RWPE1 (cell line): ENCODE measurements at regions not wholly inside any gene's neighbourhood (a gene's known extent, or its start where the extent isn't known, plus 50 kb on each side); places are given as distances from the start of the nearest gene placed in this dataset.

Source experiments
- CTCF ChIA-PET: fragments of 350-600 bp; sonication (Branson Sonifier 250); formaldehyde crosslinking; extraction: SDS; loops from one replicate; lab custom pipeline; 2021; lab: Yijun Ruan, JAX
- POLR2A ChIA-PET: fragments of 400-600 bp; formaldehyde crosslinking; extraction: SDS; loops from one replicate; lab custom pipeline; 2020; ENCODE audit warnings: antibody characterized with exemption; ENCODE audit not compliant: low non-redundant PET; lab: Yijun Ruan, JAX
- DNase-seq: peaks from one replicate; pipeline ENCODE4 v3.0.0; 2012; ENCODE audit warnings: low spot score
- H3K27ac ChIP-seq: fragments of 450-650 bp; 2 replicates; pipeline ENCODE4 v1.5.1; 2017
- CTCF ChIP-seq: fragments of 450-650 bp; conservative IDR thresholded peaks from 2 replicates; pipeline ENCODE4 v1.5.1; 2017; ENCODE audit warnings: low read depth, mild to moderate bottlenecking

DNA sequence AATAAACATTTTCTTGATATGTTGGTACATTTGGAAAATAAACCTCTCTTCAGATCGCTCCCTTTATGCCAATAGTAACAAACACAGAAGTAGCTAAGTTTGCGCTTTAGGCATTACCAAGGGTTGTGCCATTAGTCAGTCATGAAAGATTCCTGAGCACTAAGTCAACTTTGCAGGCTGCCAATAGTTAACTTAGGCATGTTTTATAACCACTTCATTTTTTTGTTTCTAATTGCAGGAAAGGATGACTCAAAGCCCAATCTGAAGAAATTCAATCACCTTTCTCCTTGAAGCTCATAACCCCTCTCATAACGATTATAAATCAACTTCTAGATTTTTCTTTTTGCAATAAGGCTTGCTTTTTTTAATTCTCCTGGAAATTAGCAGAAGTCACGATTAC is 517.0 kb downstream of the AGTPBP1 start:
- DNase-seq = peak; percentile 88
- TF ChIP-seq CTCF = no peak
- ChIA-PET CTCF (interaction anchor here (0.6 to 0.7 kb wide), 3 partner anchors 34 to 397 kb away, joined by 3 to 4 read pairs (median 3); no protein-coding TSS in a partner anchor), POLR2A (interaction anchor here (0.6 kb wide), 1 partner anchor 123 kb away, joined by 3 read pairs; no protein-coding TSS in a partner anchor)
- peak overlapping the region; percentile 91 for H3K27ac ChIP-seq

DNA sequence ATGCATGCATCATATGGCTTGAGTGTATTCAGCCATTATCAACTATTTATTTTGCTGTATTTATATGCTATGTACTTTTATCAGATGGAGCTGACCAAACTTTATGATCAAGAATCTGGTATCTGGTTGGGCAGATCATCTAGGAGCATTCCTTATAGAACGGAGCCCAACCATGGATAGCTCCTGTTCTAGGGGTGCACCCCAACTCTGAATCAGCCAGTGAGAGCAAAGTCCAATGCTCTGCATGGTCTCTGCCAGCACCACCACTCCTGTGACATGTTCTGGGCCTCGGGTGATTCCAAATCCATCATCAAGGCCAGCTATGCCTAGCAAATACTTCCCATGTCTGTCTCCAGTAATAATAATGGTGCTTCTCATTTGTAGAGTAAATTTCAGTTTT is 517.5 kb downstream of the AGTPBP1 start:
- CTCF ChIA-PET = interaction anchor here (0.6 to 0.7 kb wide), 2 partner anchors 34 to 396 kb away, joined by 3 to 4 read pairs; no protein-coding TSS in a partner anchor
- POLR2A ChIA-PET = interaction anchor here (0.6 kb wide), 1 partner anchor 123 kb away, joined by 3 read pairs; no protein-coding TSS in a partner anchor
- no peak for DNase-seq
- no peak for TF ChIP-seq CTCF
- peak overlapping the region; percentile 91 for H3K27ac ChIP-seq

DNA sequence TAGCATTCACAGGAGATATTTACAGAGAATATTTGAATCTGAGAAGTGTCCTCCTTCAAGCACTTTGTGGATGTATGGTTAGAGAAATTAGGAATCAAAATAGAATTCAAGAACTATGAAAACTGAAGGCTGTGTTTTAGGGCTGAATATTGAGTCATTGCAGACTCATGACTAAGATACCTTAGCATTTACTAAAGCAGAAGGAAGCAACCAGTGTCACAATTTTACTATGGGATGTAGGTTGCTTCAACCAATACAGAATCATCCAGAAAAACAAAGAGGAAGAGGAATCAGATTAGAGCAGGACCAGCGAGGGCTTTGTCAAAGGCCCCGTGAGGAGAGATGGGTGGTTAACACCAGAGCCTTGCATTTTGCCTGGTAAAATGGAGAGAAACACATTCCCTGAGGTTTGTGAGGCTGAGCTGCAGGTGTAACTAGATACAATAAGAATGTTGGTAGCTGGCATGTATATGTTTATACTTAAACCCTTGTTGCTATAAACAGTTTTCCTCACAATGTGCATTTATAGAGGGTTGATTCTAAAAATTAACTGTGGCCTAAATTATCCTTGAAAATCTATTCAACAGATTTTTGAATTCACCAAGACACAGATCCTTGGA is 518.1 kb downstream of the AGTPBP1 start:
- H3K27ac ChIP-seq = no peak overlapping the region; the same call in 1 of the 2 replicates
- DNase-seq = peak; percentile 80
- ChIA-PET CTCF (no interaction called here), POLR2A (no interaction called here)
- TF ChIP-seq CTCF = no peak

DNA sequence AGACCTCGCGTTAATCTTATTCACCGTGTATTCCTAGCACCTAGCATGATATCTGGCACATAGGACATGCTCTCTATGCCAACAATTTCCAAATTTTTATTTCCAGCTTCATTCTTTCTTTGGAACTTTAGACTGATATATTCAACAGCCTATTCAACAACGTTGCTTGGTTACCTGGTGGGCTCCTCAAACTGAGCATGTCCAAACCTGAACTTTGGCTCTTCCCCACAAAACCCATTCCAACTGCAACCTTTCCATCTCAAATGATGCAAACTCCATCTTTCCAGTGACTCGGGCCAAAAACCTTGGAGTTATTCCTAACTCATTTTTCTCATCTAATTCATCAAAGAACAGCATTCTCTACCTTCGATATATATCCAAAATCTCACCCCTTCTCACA is 525.2 kb downstream of the AGTPBP1 start:
- CTCF ChIA-PET = no interaction called here

GRCh38 chr9:85215961-85216360 is 525.8 kb downstream of the AGTPBP1 start:
- DNase-seq = no peak
- no peak overlapping the region for H3K27ac ChIP-seq
- TF ChIP-seq CTCF = no peak
- CTCF ChIA-PET = no interaction called here
- POLR2A ChIA-PET = no interaction called here

More for the DNA sequence above, 525.2 kb downstream of the AGTPBP1 start:
- no peak for DNase-seq
- TF ChIP-seq CTCF = no peak
- POLR2A ChIA-PET = no interaction called here
- no peak overlapping the region for H3K27ac ChIP-seq

GRCh38 chr9:85215416-85215815 is 526.3 kb downstream of the AGTPBP1 start:
- TF ChIP-seq CTCF = no peak
- POLR2A ChIA-PET = no interaction called here
- no peak overlapping the region for H3K27ac ChIP-seq
- CTCF ChIA-PET = no interaction called here
- DNase-seq = no peak
